GM21717 (cell line): ENCODE measurements at regions not wholly inside any gene's neighbourhood (a gene's known extent, or its start where the extent isn't known, plus 50 kb on each side); places are given as distances from the start of the nearest gene placed in this dataset.
"Not testable (repeated sequence)": the region's sequence is repeated elsewhere in the genome, so short reads cannot be mapped to it uniquely, and the experiment has no call there.

Source experiments
- ATAC-seq: cut with Tn5 transposase; IDR thresholded peaks from one replicate; pipeline ENCODE4 v1.9.1; 2021; ENCODE audit warnings: mild to moderate bottlenecking, moderate library complexity; ENCODE audit not compliant: unreplicated experiment

DNA sequence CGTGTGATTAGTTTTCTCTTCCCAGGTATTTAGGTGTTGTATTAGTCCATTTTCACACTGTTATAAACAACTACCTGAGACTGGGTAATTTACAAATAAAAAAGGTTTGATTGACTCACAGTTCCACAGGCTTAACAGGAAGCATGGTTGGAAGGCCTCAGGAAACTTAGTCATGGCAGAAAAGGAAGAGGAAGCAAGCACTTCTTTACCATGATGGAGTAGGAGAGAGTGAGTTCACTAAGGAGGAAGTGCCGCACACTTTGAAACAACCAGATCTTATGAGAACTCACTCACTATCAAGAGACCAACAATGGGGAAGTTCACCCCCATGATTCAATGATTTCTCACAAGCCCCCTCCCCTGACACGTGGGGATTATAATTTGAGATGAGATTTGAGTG lies 1343.7 kb upstream of the GOT2 start:
- no peak for ATAC-seq

GRCh38 chr16:60074378-60074777 lies 1340.3 kb upstream of the GOT2 start:
- no peak for ATAC-seq

GRCh38 chr16:60073376-60073775 lies 1339.3 kb upstream of the GOT2 start:
- ATAC-seq: no peak

DNA sequence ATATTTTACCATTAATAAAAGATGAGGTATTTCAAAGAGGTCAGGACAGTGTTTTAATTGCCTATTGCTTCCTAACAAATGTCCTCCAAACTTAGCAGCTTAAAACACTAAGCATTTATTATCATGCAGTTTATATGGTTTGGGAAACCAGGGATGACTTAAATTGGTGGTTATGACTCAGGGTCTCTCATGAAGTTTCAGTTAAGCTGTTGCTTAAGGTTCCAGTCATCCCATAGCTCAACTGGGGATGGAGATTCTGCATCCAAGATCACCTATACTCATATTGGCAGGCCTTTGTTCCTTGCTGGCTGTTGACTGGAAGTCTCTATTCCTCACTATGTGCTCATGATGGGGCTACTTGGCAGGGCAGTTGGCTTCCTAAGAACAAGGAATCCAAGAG lies 1329.9 kb upstream of the GOT2 start:
- ATAC-seq: no peak

DNA sequence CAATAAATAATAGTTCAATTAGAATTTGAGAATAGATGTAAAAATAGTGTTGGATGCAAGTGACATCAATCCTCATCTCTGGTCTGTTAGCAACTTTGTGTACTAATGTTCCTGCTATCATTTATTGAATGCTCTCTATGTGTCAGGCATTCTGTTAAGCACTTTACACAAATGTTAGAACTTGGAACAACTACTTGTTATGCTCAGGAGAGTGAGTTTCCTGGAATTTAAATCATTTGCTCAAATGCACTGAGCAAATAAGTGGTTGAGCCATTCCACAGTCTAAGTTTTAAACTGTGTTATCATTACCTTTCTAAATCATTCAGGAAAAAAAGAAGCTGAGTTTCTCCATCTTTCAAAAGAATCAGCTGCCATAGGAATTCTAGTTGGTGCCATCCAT lies 1327.3 kb upstream of the GOT2 start:
- no peak for ATAC-seq

GRCh38 chr16:60060731-60061130 lies 1326.6 kb upstream of the GOT2 start:
- ATAC-seq: no peak

DNA sequence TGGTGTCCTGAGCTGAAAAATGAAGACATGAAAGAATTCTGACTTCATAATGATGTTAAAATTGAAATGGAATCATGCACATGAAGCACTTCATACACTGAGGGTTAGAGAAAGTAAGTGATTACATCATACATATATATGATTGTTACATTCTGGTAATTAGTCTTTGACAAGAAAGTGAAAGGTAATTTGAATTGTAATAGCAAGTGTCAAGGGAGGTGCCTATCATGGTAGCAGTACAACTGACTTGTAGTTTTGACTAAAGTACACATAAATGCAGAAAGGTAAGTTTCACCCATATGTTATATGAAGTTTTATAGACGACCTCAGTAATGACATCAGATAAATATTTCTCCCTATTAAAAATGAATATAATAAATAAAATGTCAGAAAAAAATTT lies 1325.0 kb upstream of the GOT2 start:
- no peak for ATAC-seq

- no peak for ATAC-seq
Observed at GRCh38 chr16:60041671-60042070, 1307.6 kb upstream of the GOT2 start.

DNA sequence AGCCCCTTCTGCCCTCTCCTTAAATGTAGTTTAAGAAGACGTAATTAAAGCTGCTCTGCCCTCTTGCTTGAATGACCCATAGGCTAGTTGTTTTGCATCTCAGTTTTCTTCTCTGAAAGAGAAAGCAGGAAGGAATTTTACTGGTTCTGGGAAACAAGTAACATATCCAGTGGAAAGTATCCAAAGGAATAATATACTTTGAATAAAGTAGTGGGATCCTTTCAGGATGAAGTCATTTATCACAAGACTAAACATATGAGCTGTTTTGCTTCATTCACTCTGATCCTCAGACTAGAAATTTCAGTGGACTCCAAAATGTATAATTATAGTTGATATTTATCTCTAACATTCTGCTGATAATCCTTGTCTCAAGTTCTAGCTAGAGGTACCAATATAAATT lies 1297.6 kb upstream of the GOT2 start:
- no peak for ATAC-seq

DNA sequence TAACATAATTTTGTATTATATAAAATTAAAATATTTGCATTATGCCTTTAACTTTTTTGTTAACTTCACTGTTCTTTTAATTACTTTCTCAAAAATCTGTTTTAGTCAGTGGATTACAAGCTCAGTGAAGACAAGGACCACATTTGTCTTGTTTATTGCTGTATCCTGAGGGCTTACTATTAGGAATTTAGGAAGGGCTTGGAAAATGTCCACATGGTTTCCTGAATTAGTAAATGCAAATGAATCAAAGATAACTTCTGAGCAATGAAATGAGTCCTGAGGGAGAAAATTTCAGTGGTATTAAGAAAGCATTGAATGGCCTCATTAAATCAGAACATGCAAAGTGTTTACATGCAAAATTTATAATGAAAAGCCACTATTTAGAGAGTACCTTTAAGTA lies 1293.2 kb upstream of the GOT2 start:
- no peak for ATAC-seq

DNA sequence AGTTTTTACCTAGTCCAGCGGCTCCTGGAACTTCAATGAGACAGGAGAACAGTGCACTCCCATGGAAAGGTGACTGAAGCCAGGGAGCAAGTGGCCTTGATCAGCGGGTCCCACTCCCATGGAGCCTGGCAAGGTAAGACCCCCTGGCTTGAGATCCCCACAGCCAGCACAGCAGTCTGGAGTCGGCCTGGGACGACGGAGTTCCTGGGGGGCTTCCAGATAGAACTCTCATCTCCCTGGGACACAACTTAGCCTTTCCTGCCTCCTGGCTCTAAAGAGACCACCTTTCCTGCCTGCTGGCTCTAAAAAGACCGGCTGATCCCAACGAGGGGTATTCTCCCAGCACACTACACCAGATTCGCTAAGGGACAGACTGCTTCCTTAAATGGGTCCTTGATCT lies 1279.0 kb upstream of the GOT2 start:
- ATAC-seq: no peak

GRCh38 chr16:60001523-60001922 lies 1267.4 kb upstream of the GOT2 start:
- ATAC-seq: no peak

DNA sequence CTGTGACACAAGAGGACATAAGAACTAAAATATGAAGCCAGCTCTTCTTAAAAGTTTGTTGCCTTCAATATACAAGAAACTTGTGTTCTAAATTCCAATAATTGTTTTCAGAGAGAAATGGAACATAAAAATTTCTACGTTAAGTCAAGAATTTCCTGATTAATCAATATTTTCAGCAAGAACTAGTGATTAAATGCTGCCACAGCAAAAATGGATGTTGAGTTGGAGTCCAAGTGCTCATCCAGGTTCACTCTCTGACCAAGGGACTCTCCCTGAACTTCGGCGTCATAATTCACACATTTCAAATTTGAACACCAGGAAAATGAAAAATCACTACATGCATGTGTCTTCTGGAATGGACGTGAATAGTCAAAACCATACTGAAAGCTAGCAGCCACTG lies 1263.6 kb upstream of the GOT2 start:
- no peak for ATAC-seq

DNA sequence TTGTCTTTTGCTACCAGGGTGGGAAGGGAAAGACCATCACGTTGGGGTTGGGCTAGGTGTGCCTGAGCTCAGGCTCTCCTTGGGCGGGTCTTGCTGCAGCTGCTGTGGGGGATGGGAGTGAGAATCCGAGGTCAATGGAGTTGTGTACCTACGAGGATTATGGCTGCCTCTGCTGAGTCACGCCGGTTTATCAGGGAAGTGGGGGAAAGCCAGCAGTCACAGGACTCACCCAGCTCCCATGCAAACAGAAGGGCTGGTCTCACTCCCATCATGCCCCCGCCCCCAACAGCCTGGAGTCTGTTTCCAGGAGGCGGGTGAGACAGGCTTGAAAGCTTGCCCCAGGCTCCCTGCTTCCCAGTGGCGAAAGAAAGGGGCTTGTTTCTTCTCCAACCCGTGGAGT lies 1259.0 kb upstream of the GOT2 start:
- no peak for ATAC-seq

GRCh38 chr16:59991171-59991570 lies 1257.1 kb upstream of the GOT2 start:
- no peak for ATAC-seq

- ATAC-seq: no peak
Observed at GRCh38 chr16:59988591-59988990, 1254.5 kb upstream of the GOT2 start.

GRCh38 chr16:59975953-59976352 lies 1241.8 kb upstream of the GOT2 start:
- no peak for ATAC-seq

- no peak for ATAC-seq
Observed at GRCh38 chr16:59973966-59974365, 1239.8 kb upstream of the GOT2 start.

DNA sequence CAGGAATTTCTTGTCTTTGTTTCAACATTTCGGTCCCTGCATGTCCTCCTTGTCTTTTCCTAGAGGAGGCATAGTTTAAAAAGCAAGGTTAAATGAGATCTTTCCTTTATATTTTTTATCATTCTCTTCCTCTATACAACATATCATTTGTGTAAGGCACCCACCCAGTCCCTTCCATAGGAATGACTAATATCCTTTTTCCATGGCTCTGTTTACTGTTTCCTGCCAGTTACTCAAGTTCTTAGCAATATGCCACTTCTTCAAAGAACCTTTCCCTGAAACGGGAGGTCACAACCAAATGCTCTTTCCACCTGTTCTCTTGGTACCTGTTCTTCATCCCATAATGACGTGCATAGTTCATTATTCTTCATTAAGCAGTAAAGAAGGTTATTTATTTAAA lies 1237.1 kb upstream of the GOT2 start:
- ATAC-seq: no peak

DNA sequence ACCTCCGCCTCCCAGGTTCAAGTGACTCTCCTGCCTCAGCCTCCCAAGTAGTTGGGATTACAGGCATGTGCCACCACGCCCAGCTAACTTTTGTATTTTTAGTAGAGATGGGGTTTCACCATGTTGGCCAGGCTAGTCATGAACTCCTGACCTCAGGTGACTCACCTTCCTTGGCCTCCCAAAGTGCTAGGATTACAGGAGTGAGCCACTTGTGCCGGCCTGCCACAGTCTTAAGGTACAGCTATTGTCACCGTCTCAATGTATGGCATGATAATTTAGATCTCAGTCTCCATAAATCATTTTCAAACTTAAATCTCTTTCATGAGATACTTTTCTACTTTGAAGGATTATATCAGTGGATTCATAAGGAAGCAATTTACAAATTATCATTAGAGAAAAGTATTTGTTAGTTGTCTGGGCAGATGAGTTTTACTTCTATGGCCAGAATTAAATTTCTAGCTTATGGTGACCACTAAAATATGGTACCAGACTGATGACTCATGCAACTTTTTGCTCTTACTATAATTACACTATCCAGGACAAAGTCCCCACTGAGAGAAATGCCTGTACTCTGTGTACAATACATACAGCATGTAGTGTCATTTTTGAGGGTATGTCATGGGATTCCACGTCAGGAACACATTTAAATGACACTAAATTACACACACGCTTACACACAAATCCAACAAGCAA lies 1230.3 kb upstream of the GOT2 start:
- no peak for ATAC-seq

- no peak for ATAC-seq
Observed at GRCh38 chr16:59959311-59959710, 1225.2 kb upstream of the GOT2 start.

DNA sequence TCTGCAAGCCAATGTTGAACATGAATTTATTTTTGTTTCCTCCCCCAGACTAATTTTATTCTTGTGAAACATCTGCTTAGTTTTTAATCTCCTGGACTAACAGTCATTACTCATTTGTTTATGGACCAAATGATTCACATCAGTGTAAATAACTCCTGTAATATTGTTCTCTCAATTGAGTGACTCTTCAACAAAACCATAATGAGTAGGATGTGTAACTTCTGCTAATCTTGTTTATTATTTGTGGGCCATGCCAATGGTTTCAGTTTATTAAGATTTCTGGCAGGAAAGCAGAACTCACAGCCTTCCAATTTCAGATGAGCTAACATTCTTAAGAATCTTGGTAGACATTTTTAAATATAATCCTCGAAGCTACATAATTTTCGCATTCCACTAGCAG lies 1216.3 kb upstream of the GOT2 start:
- ATAC-seq: no peak

DNA sequence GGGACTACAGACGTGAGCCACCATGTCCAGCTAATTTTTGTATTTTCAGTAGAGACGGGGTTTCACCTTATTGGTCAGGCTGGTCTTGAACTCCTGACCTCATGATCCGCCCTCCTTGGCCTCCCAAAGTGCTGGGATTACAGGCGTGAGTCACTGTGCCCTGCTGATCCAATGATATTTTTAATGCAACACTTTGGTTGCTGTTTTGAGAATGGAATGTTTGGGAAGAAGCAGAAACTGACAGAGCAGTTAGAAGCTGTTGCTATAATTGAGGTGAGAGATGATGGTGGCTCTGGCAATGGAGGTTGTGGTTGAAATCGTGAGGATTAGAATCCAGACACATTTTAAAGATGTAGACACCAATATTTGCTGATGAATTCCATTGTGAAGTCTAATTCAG lies 1209.9 kb upstream of the GOT2 start:
- not testable (repeated sequence) for ATAC-seq
